Panc1 (cell line): ENCODE measurements at regions not wholly inside any gene's neighbourhood (a gene's known extent, or its start where the extent isn't known, plus 50 kb on each side); places are given as distances from the start of the nearest gene placed in this dataset.

Source experiments
- CTCF ChIP-seq: fragments of 450-650 bp; IDR thresholded peaks from 2 replicates; pipeline ENCODE4 v1.5.1; 2017; ENCODE audit warnings: mild to moderate bottlenecking
- POLR2AphosphoS5 ChIP-seq: IDR thresholded peaks from 2 replicates; pipeline ENCODE4 v1.6.1; 2012; ENCODE audit warnings: mild to moderate bottlenecking, low read depth, low read length, moderate library complexity
- REST ChIP-seq, 2 experiments: IDR thresholded peaks; 2 replicates each; pipeline ENCODE4 v1.6.1; 2011 to 2012; ENCODE audit warnings: low read depth in 2 of 2, control low read depth in 1 of 2, low read length in 1 of 2, mild to moderate bottlenecking in 1 of 2, moderate library complexity in 1 of 2; ENCODE audit not compliant: insufficient read depth in 1 of 2
- SIN3A ChIP-seq: IDR thresholded peaks from 2 replicates; pipeline ENCODE4 v1.6.1; 2012; ENCODE audit warnings: low read depth, mild to moderate bottlenecking, low read length, moderate library complexity, borderline replicate concordance; ENCODE audit not compliant: insufficient read depth
- TCF7L2 ChIP-seq: IDR thresholded peaks from 2 replicates; pipeline ENCODE4 v1.6.1; 2011; ENCODE audit warnings: mild to moderate bottlenecking, low read depth, low read length, inconsistent platforms

- no peak for TF ChIP-seq CTCF
- TF ChIP-seq POLR2AphosphoS5: no peak
- TF ChIP-seq REST (IDR thresholded peaks at IDR 0.05; ENCODE audit: insufficient read depth in 1 of 2, low read depth in 2 of 2, low read length in 1 of 2): no peak
- no peak for TF ChIP-seq SIN3A
- no peak for TF ChIP-seq TCF7L2
Measured at GRCh38 chr6:56833127-56833791, 121.6 kb upstream of the BEND6 start.
